ENCODE measurements at regions not wholly inside any gene's neighbourhood (a gene's known extent, or its start where the extent isn't known, plus 50 kb on each side); places are given as distances from the start of the nearest gene placed in this dataset.

- no peak overlapping the region for H3K27ac ChIP-seq (ENCODE audit: control insufficient read depth, insufficient read depth)
- no peaks in the 10 kb centered on the region for H4K20me1 ChIP-seq (ENCODE audit: control insufficient read depth, insufficient read depth)
- no peak overlapping the region for H3K4me3 ChIP-seq
- RAD21 ChIA-PET (ENCODE audit: unreplicated experiment), result no interaction called here
- H3K9ac ChIP-seq (ENCODE audit: control insufficient read depth, insufficient read depth, low read length), result no peak overlapping the region
- H3K4me2 ChIP-seq (ENCODE audit: control insufficient read depth, insufficient read depth), result no peak overlapping the region
- no peaks in the 10 kb centered on the region for H3K79me2 ChIP-seq (ENCODE audit: control insufficient read depth, insufficient read depth, low read length)
- in situ Hi-C loops (cut with MboI), result no loop called here
- BruUV-seq (replicated peaks), result no TSS peak
- DNase-seq (ENCODE audit: low read depth, low spot score) (no peak), ATAC-seq (no peak), FAIRE-seq (no peak)
- SMC1A ChIA-PET (ENCODE audit: uncharacterized antibody, unreplicated experiment), result no interaction called here
- TF ChIP-seq, protein P1, sequence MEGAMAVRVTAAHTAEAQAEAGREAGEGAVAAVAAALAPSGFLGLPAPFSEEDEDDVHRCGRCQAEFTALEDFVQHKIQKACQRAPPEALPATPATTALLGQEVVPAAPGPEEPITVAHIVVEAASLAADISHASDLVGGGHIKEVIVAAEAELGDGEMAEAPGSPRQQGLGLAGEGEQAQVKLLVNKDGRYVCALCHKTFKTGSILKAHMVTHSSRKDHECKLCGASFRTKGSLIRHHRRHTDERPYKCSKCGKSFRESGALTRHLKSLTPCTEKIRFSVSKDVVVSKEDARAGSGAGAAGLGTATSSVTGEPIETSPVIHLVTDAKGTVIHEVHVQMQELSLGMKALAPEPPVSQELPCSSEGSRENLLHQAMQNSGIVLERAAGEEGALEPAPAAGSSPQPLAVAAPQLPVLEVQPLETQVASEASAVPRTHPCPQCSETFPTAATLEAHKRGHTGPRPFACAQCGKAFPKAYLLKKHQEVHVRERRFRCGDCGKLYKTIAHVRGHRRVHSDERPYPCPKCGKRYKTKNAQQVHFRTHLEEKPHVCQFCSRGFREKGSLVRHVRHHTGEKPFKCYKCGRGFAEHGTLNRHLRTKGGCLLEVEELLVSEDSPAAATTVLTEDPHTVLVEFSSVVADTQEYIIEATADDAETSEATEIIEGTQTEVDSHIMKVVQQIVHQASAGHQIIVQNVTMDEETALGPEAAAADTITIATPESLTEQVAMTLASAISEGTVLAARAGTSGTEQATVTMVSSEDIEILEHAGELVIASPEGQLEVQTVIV (IDR thresholded peaks at IDR 0.05; ENCODE audit: borderline replicate concordance, partially characterized antibody), result no peak
- TF ChIP-seq NFIC (IDR thresholded peaks at IDR 0.05; ENCODE audit: low read depth, low read length) (no peak), BCL11A (IDR thresholded peaks at IDR 0.05; ENCODE audit: low read depth, low read length) (no peak), MTA2 (IDR thresholded peaks at IDR 0.05; ENCODE audit: low read depth) (no peak), MEF2A (IDR thresholded peaks at IDR 0.05; ENCODE audit: insufficient read depth, low read depth, low read length) (no peak), NFYA (IDR thresholded peaks at IDR 0.05; ENCODE audit: borderline replicate concordance, low read depth, low read length) (no peak), PBX3 (IDR thresholded peaks at IDR 0.05; ENCODE audit: insufficient replicate concordance, low read depth, low read length) (no peak), POLR2AphosphoS5 (IDR thresholded peaks at IDR 0.05; ENCODE audit: low read length) (no peak), POLR2AphosphoS2 (IDR thresholded peaks at IDR 0.05; ENCODE audit: low read depth, low read length) (no peak), CTCF (IDR thresholded peaks at IDR 0.05 in 2 of 3, conservative IDR thresholded peaks at IDR 0.05 in 1 of 3; ENCODE audit: control insufficient read depth in 2 of 3, extremely low read depth in 1 of 3, insufficient read depth in 1 of 3, low read depth in 3 of 3, low read length in 3 of 3) (no peak), CREM (IDR thresholded peaks at IDR 0.05; ENCODE audit: low read depth) (no peak), WRNIP1 (IDR thresholded peaks at IDR 0.05; ENCODE audit: borderline replicate concordance, low read depth, low read length) (no peak), PKNOX1 (IDR thresholded peaks at IDR 0.05) (no peak), ESRRA (IDR thresholded peaks at IDR 0.05; ENCODE audit: low read length) (no peak), FOXK2 (IDR thresholded peaks at IDR 0.05) (no peak), GATAD2B (conservative IDR thresholded peaks at IDR 0.05; ENCODE audit: low read depth) (no peak)
- no peaks in the 10 kb centered on the region for H3K27me3 ChIP-seq (replicated peaks in 1 of 2; ENCODE audit: control insufficient read depth in 2 of 2, insufficient read depth in 2 of 2, low read length in 1 of 2)
- intact Hi-C loops (cut with micrococcal nuclease; ENCODE audit: unreplicated experiment), result no loop called here
- WGBS (ENCODE audit: insufficient coverage, insufficient replicate concordance, low lambda C conversion rate, missing lambda C conversion rate), result 0% methylated on average over 1 of the region's 1 CpG
- POLR2A ChIA-PET, result no interaction called here
- H3K9me3 ChIP-seq (replicated peaks; ENCODE audit: control insufficient read depth, insufficient read depth, low read length), result no peaks in the 10 kb centered on the region
- H2AFZ ChIP-seq (ENCODE audit: control insufficient read depth, low read depth, low read length), result no peak overlapping the region
- no peaks in the 10 kb centered on the region for H3K4me1 ChIP-seq (ENCODE audit: control insufficient read depth, insufficient read depth, low read length)
- CTCF ChIA-PET, result no interaction called here
- H3K36me3 ChIP-seq (ENCODE audit: control insufficient read depth in 2 of 2, insufficient read depth in 2 of 2, low read length in 1 of 2), result no peaks in the 10 kb centered on the region
These were observed 236.6 kb downstream of the C12orf75 start for GRCh38 chr12:105567061-105567460.
